Omental fat pad (tissue), 3 donors: ENCODE measurements at regions not wholly inside any gene's neighbourhood (a gene's known extent, or its start where the extent isn't known, plus 50 kb on each side); places are given as distances from the start of the nearest gene placed in this dataset.

Experiments
- ATAC-seq: fragments of 150-250 bp; one replicate; pipeline ENCODE4 v1.9.1; 2016; ENCODE audit warnings: mild to moderate bottlenecking, moderate library complexity; ENCODE audit not compliant: low FRiP score
- DNase-seq: peaks from one replicate; pipeline ENCODE4 v3.0.0-alpha.2; 2019; ENCODE audit warnings: low spot score
- CTCF ChIP-seq, 3 donors: fragments of 450-650 bp; IDR thresholded peaks; one replicate each; pipeline ENCODE4 v1.5.1; 2016 to 2017; ENCODE audit warnings: antibody characterized with exemption in 3 of 3, mild to moderate bottlenecking in 3 of 3, moderate library complexity in 2 of 3

- no peak for DNase-seq
- no peak for ATAC-seq
- no peak for TF ChIP-seq CTCF (IDR thresholded peaks at IDR 0.05)
Observed at GRCh38 chr12:5295996-5296395, 135.9 kb upstream of the NTF3 start.

- no peak for TF ChIP-seq CTCF (IDR thresholded peaks at IDR 0.05)
- ATAC-seq (no peak), DNase-seq (no peak)
Observed at GRCh38 chr12:5301539-5301938, 130.4 kb upstream of the NTF3 start.

GRCh38 chr12:5305425-5305824 lies 126.5 kb upstream of the NTF3 start:
- ATAC-seq: no peak
- no peak for DNase-seq
- TF ChIP-seq CTCF (IDR thresholded peaks at IDR 0.05): no peak

- no peak for ATAC-seq
- no peak for DNase-seq
- no peak for TF ChIP-seq CTCF (IDR thresholded peaks at IDR 0.05)
Observed at GRCh38 chr12:5305886-5306545, 125.9 kb upstream of the NTF3 start.

GRCh38 chr12:5307065-5307464 lies 124.8 kb upstream of the NTF3 start:
- no peak for ATAC-seq
- no peak for TF ChIP-seq CTCF (IDR thresholded peaks at IDR 0.05)

GRCh38 chr12:5308216-5308615 lies 123.7 kb upstream of the NTF3 start:
- TF ChIP-seq CTCF (IDR thresholded peaks at IDR 0.05): no peak
- no peak for DNase-seq
- ATAC-seq: no peak

More at GRCh38 chr12:5307065-5307464, 124.8 kb upstream of the NTF3 start:
- no peak for DNase-seq

- TF ChIP-seq CTCF (IDR thresholded peaks at IDR 0.05): no peak
- DNase-seq (no peak), ATAC-seq (no peak)
Observed at GRCh38 chr12:5308996-5309395, 122.9 kb upstream of the NTF3 start.
